WTC11 (cell line): ENCODE measurements at regions not wholly inside any gene's neighbourhood (a gene's known extent, or its start where the extent isn't known, plus 50 kb on each side); places are given as distances from the start of the nearest gene placed in this dataset.

Source experiments
- ATAC-seq: fragments of 200-7000 bp; cut with Tn5 transposase; 2 replicates; pipeline ENCODE4 v1.10.0; 2021; ENCODE audit warnings: mild to moderate bottlenecking, moderate library complexity
- CTCF ChIA-PET: fragments of 300-600 bp; sonication (Branson Sonifier 250); formaldehyde crosslinking; loops from one replicate; lab custom pipeline; 2021; ENCODE audit warnings: antibody characterized with exemption; lab: Charles Lee
- POLR2A ChIA-PET: fragments of 350-600 bp; sonication (Branson Sonifier 250); formaldehyde crosslinking; loops from one replicate; lab custom pipeline; 2021; ENCODE audit warnings: antibody characterized with exemption; lab: Charles Lee
- DNase-seq: peaks from one replicate; pipeline ENCODE4 v3.0.0; 2021; ENCODE audit warnings: low spot score
- H3K27ac Mint-ChIP-seq: 2 replicates; pipeline ENCODE4 v1.8.0; 2021; ENCODE audit warnings: mixed read lengths
- H3K27me3 Mint-ChIP-seq: 2 replicates; pipeline ENCODE4 v1.8.0; 2021; ENCODE audit warnings: low read depth, mild to moderate bottlenecking, moderate library complexity, mixed read lengths
- H3K36me3 Mint-ChIP-seq: 2 replicates; pipeline ENCODE4 v1.8.0; 2021; ENCODE audit warnings: mixed read lengths
- H3K4me1 Mint-ChIP-seq: 2 replicates; pipeline ENCODE4 v1.8.0; 2022; ENCODE audit warnings: mixed read lengths
- H3K4me3 Mint-ChIP-seq: 2 replicates; pipeline ENCODE4 v1.8.0; 2021; ENCODE audit warnings: mild to moderate bottlenecking, moderate library complexity, mixed read lengths
- H3K9me3 Mint-ChIP-seq: 2 replicates; pipeline ENCODE4 v1.8.0; 2021; ENCODE audit warnings: mixed read lengths
- AR ChIP-seq: fragments of 250-450 bp; sonication (Bioruptor Pico); IDR thresholded peaks from 2 replicates; pipeline ENCODE4 v1.9.0; 2021; ENCODE audit warnings: mild to moderate bottlenecking
- CBFB ChIP-seq: sonication (generic); formaldehyde crosslinking; IDR thresholded peaks from 2 replicates; pipeline ENCODE4 v1.8.1; 2022; ENCODE audit warnings: mild to moderate bottlenecking, low read depth, missing genetic modification reagents
- CREM ChIP-seq: sonication (generic); formaldehyde crosslinking; IDR thresholded peaks from 2 replicates; pipeline ENCODE4 v1.8.1; 2022; ENCODE audit warnings: mild to moderate bottlenecking, missing genetic modification reagents, moderate library complexity
- EMX1 ChIP-seq: fragments of 250-450 bp; sonication (Bioruptor Pico); IDR thresholded peaks from 2 replicates; pipeline ENCODE4 v1.8.0; 2021; ENCODE audit warnings: mild to moderate bottlenecking
- FOXP1 ChIP-seq: sonication (generic); formaldehyde crosslinking; IDR thresholded peaks from 2 replicates; pipeline ENCODE4 v1.8.0; 2022; ENCODE audit warnings: missing genetic modification reagents, mild to moderate bottlenecking, moderate library complexity, borderline replicate concordance
- MXD4 ChIP-seq: fragments of 250-450 bp; sonication (Bioruptor Pico); IDR thresholded peaks from 2 replicates; pipeline ENCODE4 v1.8.0; 2021; ENCODE audit warnings: mild to moderate bottlenecking, moderate library complexity, borderline replicate concordance
- NFATC4 ChIP-seq: fragments of 250-450 bp; sonication (Bioruptor Pico); IDR thresholded peaks from 2 replicates; pipeline ENCODE4 v1.9.0; 2021; ENCODE audit warnings: mild to moderate bottlenecking
- NFE2L1 ChIP-seq: sonication (generic); formaldehyde crosslinking; IDR thresholded peaks from 2 replicates; pipeline ENCODE4 v1.8.1; 2023; ENCODE audit warnings: missing genetic modification reagents
- NR1H2 ChIP-seq: sonication (generic); formaldehyde crosslinking; IDR thresholded peaks from 2 replicates; pipeline ENCODE4 v1.9.0; 2021; ENCODE audit warnings: mild to moderate bottlenecking, moderate library complexity, missing genetic modification reagents
- PRDM15 ChIP-seq: sonication (generic); formaldehyde crosslinking; IDR thresholded peaks from 2 replicates; pipeline ENCODE4 v1.8.0; 2022; ENCODE audit warnings: missing genetic modification reagents
- SMAD3 ChIP-seq: sonication (generic); formaldehyde crosslinking; IDR thresholded peaks from 2 replicates; pipeline ENCODE4 v1.8.0; 2022; ENCODE audit warnings: missing genetic modification reagents, mild to moderate bottlenecking, borderline replicate concordance
- ZNF219 ChIP-seq: sonication (generic); formaldehyde crosslinking; IDR thresholded peaks from 2 replicates; pipeline ENCODE4 v1.8.0; 2023; ENCODE audit warnings: missing genetic modification reagents, mild to moderate bottlenecking, borderline replicate concordance
- ZNF416 ChIP-seq: fragments of 250-450 bp; sonication (Bioruptor Pico); IDR thresholded peaks from 2 replicates; pipeline ENCODE4 v1.9.0; 2021; ENCODE audit warnings: mild to moderate bottlenecking, inconsistent platforms
- TF ChIP-seq, protein P1 (sequence below): sonication (generic); formaldehyde crosslinking; IDR thresholded peaks from 2 replicates; pipeline ENCODE4 v1.8.0; 2022; ENCODE audit warnings: mild to moderate bottlenecking, missing genetic modification reagents
- TF ChIP-seq, protein P2 (sequence below): sonication (generic); formaldehyde crosslinking; IDR thresholded peaks from 2 replicates; pipeline ENCODE4 v1.8.1; 2022; ENCODE audit warnings: missing genetic modification reagents, borderline replicate concordance
- TF ChIP-seq, protein P3 (sequence below): fragments of 250-450 bp; sonication (Bioruptor Pico); IDR thresholded peaks from 2 replicates; pipeline ENCODE4 v1.8.0; 2021; ENCODE audit warnings: mild to moderate bottlenecking

GRCh38 chr4:14049946-14050345 is 422.4 kb upstream of the BOD1L1 start:
- Mint-ChIP-seq H3K9me3 (peaks cover 3% of the 10 kb centered on the region), H3K36me3 (no peaks in the 10 kb centered on the region), H3K27me3 (no peaks in the 10 kb centered on the region; the same call in 1 of the 2 replicates), H3K4me1 (no peaks in the 10 kb centered on the region), H3K4me3 (no peak overlapping the region), H3K27ac (no peak overlapping the region)
- TF ChIP-seq ZNF416 (CRISPR knock-in tag) = no peak
- DNase-seq (no peak), ATAC-seq (no peak)
- ChIA-PET CTCF (no interaction called here), POLR2A (no interaction called here)

DNA sequence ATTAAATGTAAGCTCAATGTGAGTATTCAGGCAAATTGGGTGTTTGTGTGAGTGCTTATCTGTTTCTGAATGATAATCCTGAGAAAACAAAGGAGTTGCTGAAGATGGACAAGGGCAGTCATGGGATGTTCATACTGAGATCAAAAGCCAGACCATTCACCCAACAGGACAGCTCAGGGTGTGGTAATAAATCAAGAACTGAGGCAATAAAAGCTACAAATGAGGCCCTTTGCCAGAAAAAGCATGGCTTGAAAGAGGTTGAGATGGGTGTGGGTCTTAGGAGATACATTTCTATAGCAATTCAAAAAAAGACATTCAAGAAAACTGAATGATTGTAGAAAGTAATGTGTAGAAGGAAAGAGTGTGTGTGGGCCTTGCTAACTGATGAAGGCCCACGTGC is 425.8 kb upstream of the BOD1L1 start:
- ChIA-PET POLR2A (no interaction called here), CTCF (no interaction called here)
- peaks cover 3% of the 10 kb centered on the region; the same call in 1 of the 2 replicates for H3K36me3 Mint-ChIP-seq
- DNase-seq = no peak
- ATAC-seq = no peak
- no peak overlapping the region for H3K4me3 Mint-ChIP-seq
- H3K9me3 Mint-ChIP-seq = peaks cover 18% of the 10 kb centered on the region
- H3K4me1 Mint-ChIP-seq = no peaks in the 10 kb centered on the region
- no peak overlapping the region for H3K27ac Mint-ChIP-seq
- no peaks in the 10 kb centered on the region; the same call in none of the 2 replicates for H3K27me3 Mint-ChIP-seq
- TF ChIP-seq, protein P1, sequence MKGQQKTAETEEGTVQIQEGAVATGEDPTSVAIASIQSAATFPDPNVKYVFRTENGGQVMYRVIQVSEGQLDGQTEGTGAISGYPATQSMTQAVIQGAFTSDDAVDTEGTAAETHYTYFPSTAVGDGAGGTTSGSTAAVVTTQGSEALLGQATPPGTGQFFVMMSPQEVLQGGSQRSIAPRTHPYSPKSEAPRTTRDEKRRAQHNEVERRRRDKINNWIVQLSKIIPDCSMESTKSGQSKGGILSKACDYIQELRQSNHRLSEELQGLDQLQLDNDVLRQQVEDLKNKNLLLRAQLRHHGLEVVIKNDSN (CRISPR knock-in tag) = no peak
- no peak for TF ChIP-seq CREM (CRISPR knock-in tag)

DNA sequence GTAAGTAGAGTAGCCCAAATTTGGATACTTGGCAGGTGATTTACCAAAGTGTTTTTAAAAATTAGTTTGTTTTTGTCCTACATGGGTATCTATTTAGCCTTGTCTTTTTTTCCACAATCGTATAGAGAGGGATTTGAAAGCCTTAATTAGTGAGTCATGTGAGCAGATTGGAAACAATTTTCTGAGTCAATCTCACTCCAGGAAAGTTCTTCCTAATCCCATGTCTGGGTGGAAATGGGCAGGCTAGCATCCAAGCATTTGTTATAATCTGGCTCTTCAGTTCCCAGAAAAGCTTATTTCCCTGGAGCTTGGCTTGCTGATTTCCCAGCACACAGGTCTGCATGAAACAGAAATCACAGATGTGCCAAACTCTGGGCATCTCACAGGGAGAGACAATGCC is 426.9 kb upstream of the BOD1L1 start:
- CTCF ChIA-PET = interaction anchor here (0.6 kb wide), 1 partner anchor 411 kb away, joined by 3 read pairs; no protein-coding TSS in a partner anchor
- H3K9me3 Mint-ChIP-seq = peaks cover 15% of the 10 kb centered on the region
- H3K27me3 Mint-ChIP-seq = no peaks in the 10 kb centered on the region; the same call in none of the 2 replicates
- ATAC-seq (no peak), DNase-seq (no peak)
- H3K27ac Mint-ChIP-seq = no peak overlapping the region
- POLR2A ChIA-PET = no interaction called here
- TF ChIP-seq NFE2L1 (no peak), FOXP1 (no peak), AR (no peak), EMX1 (CRISPR knock-in tag) (no peak), MXD4 (no peak), NFATC4 (no peak), NR1H2 (CRISPR knock-in tag) (no peak), ZNF416 (CRISPR knock-in tag) (no peak), CBFB (CRISPR knock-in tag) (no peak), SMAD3 (CRISPR knock-in tag) (no peak), ZNF219 (CRISPR knock-in tag) (no peak), PRDM15 (CRISPR knock-in tag) (no peak)
- TF ChIP-seq, protein P2, sequence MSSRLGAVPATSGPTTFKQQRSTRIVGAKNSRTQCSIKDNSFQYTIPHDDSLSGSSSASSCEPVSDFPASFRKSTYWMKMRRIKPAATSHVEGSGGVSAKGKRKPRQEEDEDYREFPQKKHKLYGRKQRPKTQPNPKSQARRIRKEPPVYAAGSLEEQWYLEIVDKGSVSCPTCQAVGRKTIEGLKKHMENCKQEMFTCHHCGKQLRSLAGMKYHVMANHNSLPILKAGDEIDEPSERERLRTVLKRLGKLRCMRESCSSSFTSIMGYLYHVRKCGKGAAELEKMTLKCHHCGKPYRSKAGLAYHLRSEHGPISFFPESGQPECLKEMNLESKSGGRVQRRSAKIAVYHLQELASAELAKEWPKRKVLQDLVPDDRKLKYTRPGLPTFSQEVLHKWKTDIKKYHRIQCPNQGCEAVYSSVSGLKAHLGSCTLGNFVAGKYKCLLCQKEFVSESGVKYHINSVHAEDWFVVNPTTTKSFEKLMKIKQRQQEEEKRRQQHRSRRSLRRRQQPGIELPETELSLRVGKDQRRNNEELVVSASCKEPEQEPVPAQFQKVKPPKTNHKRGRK (CRISPR knock-in tag) = no peak
- TF ChIP-seq, protein P1 (CRISPR knock-in tag) = no peak
- TF ChIP-seq, protein P3, sequence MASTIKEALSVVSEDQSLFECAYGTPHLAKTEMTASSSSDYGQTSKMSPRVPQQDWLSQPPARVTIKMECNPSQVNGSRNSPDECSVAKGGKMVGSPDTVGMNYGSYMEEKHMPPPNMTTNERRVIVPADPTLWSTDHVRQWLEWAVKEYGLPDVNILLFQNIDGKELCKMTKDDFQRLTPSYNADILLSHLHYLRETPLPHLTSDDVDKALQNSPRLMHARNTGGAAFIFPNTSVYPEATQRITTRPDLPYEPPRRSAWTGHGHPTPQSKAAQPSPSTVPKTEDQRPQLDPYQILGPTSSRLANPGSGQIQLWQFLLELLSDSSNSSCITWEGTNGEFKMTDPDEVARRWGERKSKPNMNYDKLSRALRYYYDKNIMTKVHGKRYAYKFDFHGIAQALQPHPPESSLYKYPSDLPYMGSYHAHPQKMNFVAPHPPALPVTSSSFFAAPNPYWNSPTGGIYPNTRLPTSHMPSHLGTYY (CRISPR knock-in tag) = no peak
- 0 out of 2 replicates have a peak, but pooled peaks cover 3% of the 10 kb centered on the region for H3K4me1 Mint-ChIP-seq
- H3K36me3 Mint-ChIP-seq = peaks cover 3% of the 10 kb centered on the region; the same call in 1 of the 2 replicates
- H3K4me3 Mint-ChIP-seq = no peak overlapping the region
